Neural cell (in vitro differentiated cells): ENCODE measurements at regions not wholly inside any gene's neighbourhood (a gene's known extent, or its start where the extent isn't known, plus 50 kb on each side); places are given as distances from the start of the nearest gene placed in this dataset.

Experiments
- H2AFZ ChIP-seq: fragments of 200-600, 300-800 bp; sonication (generic), shearing (Covaris generic); 2 replicates; pipeline ENCODE4 v1.6.0; 2014; ENCODE audit warnings: low read depth, mild to moderate bottlenecking, antibody characterized with exemption, low read length, moderate library complexity
- H3F3A ChIP-seq: fragments of 200-600 bp; shearing (Covaris generic); 2 replicates; pipeline ENCODE4 v1.6.1; 2016; ENCODE audit warnings: mild to moderate bottlenecking, moderate library complexity, mixed read lengths, antibody characterized with exemption, low read length; ENCODE audit not compliant: insufficient read depth, poor library complexity, severe bottlenecking
- H3K27ac ChIP-seq: fragments of 200-600, 300-800 bp; sonication (generic), shearing (Covaris generic); 2 replicates; pipeline ENCODE4 v1.5.1; 2014; ENCODE audit warnings: mild to moderate bottlenecking, low read length, moderate library complexity
- H3K27me3 ChIP-seq: fragments of 300-800, 200-600 bp; sonication (generic), shearing (Covaris generic); 2 replicates; pipeline ENCODE4 v1.6.0; 2014; ENCODE audit warnings: mild to moderate bottlenecking, low read depth, low read length, moderate library complexity; ENCODE audit not compliant: insufficient read depth
- H3K36me3 ChIP-seq: fragments of 300-800, 200-600 bp; sonication (generic), shearing (Covaris generic); 2 replicates; pipeline ENCODE4 v1.5.1; 2014; ENCODE audit warnings: mild to moderate bottlenecking, antibody characterized with exemption, low read length, moderate library complexity; ENCODE audit not compliant: insufficient read depth
- H3K4me2 ChIP-seq: fragments of 300-800, 200-600 bp; sonication (generic), shearing (Covaris generic); 2 replicates; pipeline ENCODE4 v1.6.0; 2014; ENCODE audit warnings: mild to moderate bottlenecking, low read length
- H3K4me3 ChIP-seq: fragments of 300-800, 200-600 bp; sonication (generic), shearing (Covaris generic); 2 replicates; pipeline ENCODE4 v1.5.1; 2014; ENCODE audit warnings: mild to moderate bottlenecking, low read length, moderate library complexity
- H3K79me2 ChIP-seq: fragments of 200-600 bp; shearing (Covaris generic); replicated peaks from 2 replicates; pipeline ENCODE4 v1.6.0; 2014; ENCODE audit warnings: mild to moderate bottlenecking, low read length, moderate library complexity; ENCODE audit not compliant: insufficient read depth
- H3K9ac ChIP-seq: fragments of 300-800, 200-600 bp; sonication (generic), shearing (Covaris generic); 2 replicates; pipeline ENCODE4 v1.6.1; 2016; ENCODE audit warnings: mild to moderate bottlenecking, low read length, mixed read lengths
- H3K9me2 ChIP-seq: fragments of 200-600 bp; shearing (Covaris generic); 2 replicates; pipeline ENCODE4 v1.6.1; 2016; ENCODE audit warnings: mild to moderate bottlenecking, low read length, mixed read lengths; ENCODE audit not compliant: insufficient read depth
- H3K9me3 ChIP-seq: fragments of 200-600, 300-800 bp; sonication (generic), shearing (Covaris generic); 2 replicates; pipeline ENCODE4 v1.6.1; 2016; ENCODE audit warnings: mild to moderate bottlenecking, mixed run types, low read length, moderate library complexity, mixed read lengths
- H4K20me1 ChIP-seq: fragments of 200-600 bp; shearing (Covaris generic); 2 replicates; pipeline ENCODE4 v1.6.1; 2016; ENCODE audit warnings: mild to moderate bottlenecking, mixed run types; ENCODE audit not compliant: insufficient read depth
- CTCF ChIP-seq: fragments of 450-650 bp; IDR thresholded peaks from 2 replicates; pipeline ENCODE4 v1.5.1; 2014; ENCODE audit warnings: antibody characterized with exemption, mild to moderate bottlenecking, moderate library complexity; ENCODE audit not compliant: poor library complexity, severe bottlenecking
- EP300 ChIP-seq: fragments of 450-650 bp; conservative IDR thresholded peaks from 2 replicates; pipeline ENCODE4 v1.6.1; 2014; ENCODE audit warnings: antibody characterized with exemption, mild to moderate bottlenecking, moderate library complexity; ENCODE audit not compliant: poor library complexity, severe bottlenecking
- EZH2 ChIP-seq: fragments of 200-600, 300-800 bp; shearing (Covaris generic), sonication (generic); IDR thresholded peaks from 2 replicates; pipeline ENCODE4 v1.6.1; 2014; ENCODE audit warnings: antibody characterized with exemption, low read length, borderline replicate concordance, mild to moderate bottlenecking; ENCODE audit not compliant: insufficient read depth, poor library complexity, severe bottlenecking
- MXI1 ChIP-seq: fragments of 450-650 bp; conservative IDR thresholded peaks from 2 replicates; pipeline ENCODE4 v1.6.1; 2014; ENCODE audit warnings: antibody characterized with exemption, mild to moderate bottlenecking; ENCODE audit not compliant: poor library complexity, severe bottlenecking
- POLR2AphosphoS5 ChIP-seq: IDR thresholded peaks from 2 replicates; pipeline ENCODE4 v1.6.1; 2012
- RAD21 ChIP-seq: fragments of 450-650 bp; conservative IDR thresholded peaks from 2 replicates; pipeline ENCODE4 v1.6.1; 2014; ENCODE audit warnings: antibody characterized with exemption, mild to moderate bottlenecking, moderate library complexity
- REST ChIP-seq: IDR thresholded peaks from 2 replicates; pipeline ENCODE4 v1.6.1; 2012; ENCODE audit warnings: borderline replicate concordance
- SMC3 ChIP-seq: fragments of 450-650 bp; conservative IDR thresholded peaks from 2 replicates; pipeline ENCODE4 v1.6.1; 2014; ENCODE audit warnings: antibody characterized with exemption, mild to moderate bottlenecking, moderate library complexity; ENCODE audit not compliant: poor library complexity
- TAF1 ChIP-seq: IDR thresholded peaks from 2 replicates; pipeline ENCODE4 v1.6.1; 2012; ENCODE audit warnings: low read depth

GRCh38 chr3:139122221-139122581 lies 77.5 kb upstream of the PRR23C start:
- H3K9me3 ChIP-seq: no peaks in the 10 kb centered on the region
- H3K27me3 ChIP-seq: no peaks in the 10 kb centered on the region
- H3K9ac ChIP-seq: no peak overlapping the region
- no peaks in the 10 kb centered on the region for H4K20me1 ChIP-seq
- no peaks in the 10 kb centered on the region for H3K79me2 ChIP-seq
- no peak overlapping the region for H3K4me3 ChIP-seq
- no peak overlapping the region for H3K27ac ChIP-seq
- no peaks in the 10 kb centered on the region for H3K9me2 ChIP-seq
- no peak overlapping the region for H3K4me2 ChIP-seq
- no peak overlapping the region for H2AFZ ChIP-seq
- H3K36me3 ChIP-seq: no peaks in the 10 kb centered on the region
- TF ChIP-seq EZH2: no peak
- no peak for TF ChIP-seq RAD21
- TF ChIP-seq REST: no peak
- TF ChIP-seq CTCF: no peak
- H3F3A ChIP-seq: no peaks in the 10 kb centered on the region

GRCh38 chr3:139122612-139123011 lies 77.9 kb upstream of the PRR23C start:
- no peaks in the 10 kb centered on the region for H4K20me1 ChIP-seq
- no peak overlapping the region for H3K4me3 ChIP-seq
- H3K9me3 ChIP-seq: no peaks in the 10 kb centered on the region
- no peak overlapping the region for H3K27ac ChIP-seq
- no peaks in the 10 kb centered on the region for H3K79me2 ChIP-seq
- no peak overlapping the region for H3K4me2 ChIP-seq
- H2AFZ ChIP-seq: no peak overlapping the region
- H3K9ac ChIP-seq: no peak overlapping the region
- no peaks in the 10 kb centered on the region for H3K36me3 ChIP-seq
- no peaks in the 10 kb centered on the region for H3K27me3 ChIP-seq
- TF ChIP-seq RAD21 (no peak), CTCF (no peak), POLR2AphosphoS5 (no peak), EP300 (no peak), SMC3 (no peak), REST (no peak), EZH2 (no peak), MXI1 (no peak), TAF1 (no peak)
- no peaks in the 10 kb centered on the region for H3F3A ChIP-seq
- H3K9me2 ChIP-seq: no peaks in the 10 kb centered on the region
